Erythroblast (primary cell): ENCODE measurements at regions not wholly inside any gene's neighbourhood (a gene's known extent, or its start where the extent isn't known, plus 50 kb on each side); places are given as distances from the start of the nearest gene placed in this dataset.

Experiments used
- GATA1 ChIP-seq: IDR thresholded peaks from 2 replicates; pipeline ENCODE4 v1.6.1; 2011; ENCODE audit warnings: low read depth, mild to moderate bottlenecking, control low read depth, low read length, moderate library complexity
- POLR2A ChIP-seq: IDR thresholded peaks from 2 replicates; pipeline ENCODE4 v1.6.1; 2011; ENCODE audit warnings: mild to moderate bottlenecking, low read length

DNA sequence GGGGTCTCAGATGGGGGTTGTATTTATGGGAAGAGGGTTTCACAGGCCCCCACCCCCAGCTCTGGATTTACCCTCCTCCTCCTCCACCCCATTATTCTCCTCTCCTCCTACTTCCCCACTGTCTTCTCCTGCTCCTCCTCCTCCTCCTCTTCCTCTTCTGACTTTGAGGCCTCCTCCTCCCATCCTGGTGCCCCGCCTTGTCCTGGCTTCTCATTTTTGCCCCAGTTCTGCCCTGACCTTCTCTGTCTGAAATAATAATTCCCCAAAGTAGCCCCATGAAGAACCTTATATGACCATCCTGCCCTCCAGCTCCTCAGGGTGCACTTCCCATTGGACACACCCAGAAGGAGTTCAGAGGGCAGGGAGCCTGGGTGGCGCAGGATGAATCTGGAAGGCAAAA lies 351.4 kb upstream of the GATB start:
- TF ChIP-seq POLR2A (no peak), GATA1 (no peak)
